Tibial nerve (tissue), 4 donors: ENCODE measurements at regions not wholly inside any gene's neighbourhood (a gene's known extent, or its start where the extent isn't known, plus 50 kb on each side); places are given as distances from the start of the nearest gene placed in this dataset.

Experiments
- DNase-seq, 2 donors: peaks; one replicate each; pipeline ENCODE4 v3.0.0-alpha.2; 2019; ENCODE audit warnings: low spot score in 2 of 2
- H3K27ac ChIP-seq, 4 donors: fragments of 200-600 bp; sonication (generic) in 3 of 4; one replicate each; pipeline ENCODE4 v1.5.1; 2017 to 2019; ENCODE audit warnings: mild to moderate bottlenecking in 1 of 4
- H3K27me3 ChIP-seq, 2 donors: fragments of 200-600 bp; sonication (generic) in 1 of 2; one replicate each; pipeline versions ENCODE4 v1.5.1 to v1.6.0; 2017 to 2019
- H3K36me3 ChIP-seq, 3 donors: fragments of 200-600 bp; sonication (generic); one replicate each; pipeline ENCODE4 v1.5.1; 2018 to 2019
- H3K4me1 ChIP-seq, 4 donors: fragments of 200-600 bp; sonication (generic) in 3 of 4; one replicate each; pipeline ENCODE4 v1.5.1; 2017 to 2019
- H3K4me3 ChIP-seq, 4 donors: fragments of 200-600 bp; sonication (generic) in 3 of 4; one replicate each; pipeline ENCODE4 v1.5.1; 2017 to 2019; ENCODE audit warnings: mild to moderate bottlenecking in 1 of 4, moderate library complexity in 1 of 4
- H3K9me3 ChIP-seq, 4 donors: fragments of 200-600 bp; sonication (generic) in 3 of 4; one replicate each; pipeline ENCODE4 v1.5.1; 2017 to 2019
- CTCF ChIP-seq, 5 experiments: fragments of 200-600 bp in 3 of 5; fragments of 450-650 bp in 2 of 5; sonication (generic) in 3 of 5; IDR thresholded peaks; one replicate each; pipeline ENCODE4 v1.5.1; 2016 to 2019; ENCODE audit warnings: antibody characterized with exemption in 5 of 5, mild to moderate bottlenecking in 3 of 5, moderate library complexity in 2 of 5
- EP300 ChIP-seq, 2 donors: sonication (generic); formaldehyde crosslinking; IDR thresholded peaks; one replicate each; pipeline ENCODE4 v1.6.1; 2017; ENCODE audit warnings: antibody characterized with exemption in 2 of 2, mild to moderate bottlenecking in 1 of 2
- POLR2A ChIP-seq, 2 donors: fragments of 450-650 bp; IDR thresholded peaks; one replicate each; pipeline ENCODE4 v1.6.1; 2017; ENCODE audit warnings: antibody characterized with exemption in 2 of 2, mild to moderate bottlenecking in 2 of 2, moderate library complexity in 2 of 2
- WGBS, 2 donors: methylation state at CpG; one replicate each; pipeline ENCODE4 v1.1.5; 2018; 5-methylcytosine and 5-hydroxymethylcytosine counted together

- no peaks in the 10 kb centered on the region for H3K4me1 ChIP-seq
- no peak overlapping the region for H3K4me3 ChIP-seq
- 77 to 88% methylated on average over 4 of the region's 4 CpGs for WGBS, 2 donors
- no peak for DNase-seq
- TF ChIP-seq POLR2A (IDR thresholded peaks at IDR 0.05) (no peak), CTCF (IDR thresholded peaks at IDR 0.05) (no peak), EP300 (IDR thresholded peaks at IDR 0.05) (no peak)
- no peak overlapping the region for H3K27ac ChIP-seq
- peaks cover 0 to 2% (median 0%) of the 10 kb centered on the region in 4 donors for H3K9me3 ChIP-seq
- H3K27me3 ChIP-seq, result no peaks in the 10 kb centered on the region
- H3K36me3 ChIP-seq, result no peaks in the 10 kb centered on the region
Measured at GRCh38 chr4:149084144-149084543, 641.9 kb upstream of the NR3C2 start.

GRCh38 chr4:149077181-149077580 lies 635.0 kb upstream of the NR3C2 start:
- H3K27me3 ChIP-seq, result no peaks in the 10 kb centered on the region
- no peak for DNase-seq
- WGBS, 2 donors, result 74 to 75% methylated on average over 1 of the region's 1 CpG

GRCh38 chr4:149076401-149076800 lies 634.2 kb upstream of the NR3C2 start:
- DNase-seq, result no peak
- WGBS, 2 donors, result 38 to 41% methylated on average over 1 of the region's 1 CpG
- Histone ChIP-seq H3K27me3 (no peaks in the 10 kb centered on the region), H3K27ac (no peak overlapping the region), H3K36me3 (no peaks in the 10 kb centered on the region), H3K4me1 (no peaks in the 10 kb centered on the region), H3K9me3 (no peaks in the 10 kb centered on the region), H3K4me3 (no peak overlapping the region)
- TF ChIP-seq CTCF (IDR thresholded peaks at IDR 0.05), result no peak
- no peak for TF ChIP-seq EP300 (IDR thresholded peaks at IDR 0.05)
- TF ChIP-seq POLR2A (IDR thresholded peaks at IDR 0.05), result no peak

More at GRCh38 chr4:149077181-149077580, 635.0 kb upstream of the NR3C2 start:
- no peak overlapping the region for H3K4me3 ChIP-seq
- no peaks in the 10 kb centered on the region for H3K36me3 ChIP-seq
- no peak for TF ChIP-seq POLR2A (IDR thresholded peaks at IDR 0.05)
- TF ChIP-seq EP300 (IDR thresholded peaks at IDR 0.05), result no peak
- TF ChIP-seq CTCF (IDR thresholded peaks at IDR 0.05), result no peak
- H3K9me3 ChIP-seq, result no peaks in the 10 kb centered on the region
- H3K27ac ChIP-seq, result no peak overlapping the region
- H3K4me1 ChIP-seq, result no peaks in the 10 kb centered on the region

- Histone ChIP-seq H3K27me3 (no peaks in the 10 kb centered on the region), H3K9me3 (no peaks in the 10 kb centered on the region), H3K27ac (no peak overlapping the region), H3K36me3 (no peaks in the 10 kb centered on the region), H3K4me3 (no peak overlapping the region), H3K4me1 (no peaks in the 10 kb centered on the region)
- TF ChIP-seq CTCF (IDR thresholded peaks at IDR 0.05) (no peak), POLR2A (IDR thresholded peaks at IDR 0.05) (no peak)
- no peak for DNase-seq
Measured at GRCh38 chr4:149072384-149072783, 630.2 kb upstream of the NR3C2 start.

- Histone ChIP-seq H3K27ac (no peak overlapping the region), H3K4me1 (no peaks in the 10 kb centered on the region), H3K4me3 (no peak overlapping the region), H3K9me3 (peaks cover 0 to 7% (median 0%) of the 10 kb centered on the region in 4 donors), H3K27me3 (no peaks in the 10 kb centered on the region), H3K36me3 (no peaks in the 10 kb centered on the region)
- 79 to 82% methylated on average over 1 of the region's 1 CpG for WGBS, 2 donors
- TF ChIP-seq EP300 (IDR thresholded peaks at IDR 0.05), result no peak
- no peak for TF ChIP-seq CTCF (IDR thresholded peaks at IDR 0.05)
- no peak for TF ChIP-seq POLR2A (IDR thresholded peaks at IDR 0.05)
- no peak for DNase-seq
Measured at GRCh38 chr4:149065753-149066152, 623.5 kb upstream of the NR3C2 start.
